A549 (cell line): ENCODE measurements at regions not wholly inside any gene's neighbourhood (a gene's known extent, or its start where the extent isn't known, plus 50 kb on each side); places are given as distances from the start of the nearest gene placed in this dataset.

Experiments used
- ATAC-seq, 2 experiments: fragments of 200-7000 bp in 1 of 2; fragments of >200 bp in 1 of 2; cut with Nextera tagmentation in 1 of 2; cut with Tn5 transposase in 1 of 2; 3 replicates each; pipeline versions ENCODE4 v1.8.0 to v1.9.1; 2018 to 2020; ENCODE audit warnings: mild to moderate bottlenecking in 1 of 2, moderate library complexity in 1 of 2
- CTCF ChIA-PET: fragments of 300-600 bp; sonication (Branson Sonifier 250); formaldehyde crosslinking; extraction: SDS; loops from one replicate; lab custom pipeline; 2021; ENCODE audit warnings: antibody characterized with exemption, inconsistent platforms; lab: Yijun Ruan, JAX
- POLR2A ChIA-PET: fragments of 350-600 bp; formaldehyde crosslinking; extraction: SDS; loops from one replicate; lab custom pipeline; 2021; ENCODE audit warnings: antibody characterized with exemption, inconsistent platforms; lab: Yijun Ruan, JAX
- DNase-seq, 2 experiments: peaks; one replicate each; pipeline versions ENCODE4 v3.0.0 to v3.0.0-alpha.2; 2011 to 2016; ENCODE audit warnings: low read depth in 1 of 2, low spot score in 1 of 2
- FAIRE-seq: peaks from 2 replicates; lab custom pipeline; 2011; peaks lifted over from hg19 to GRCh38; lab: Jason Lieb, UNC
- H3K27ac ChIP-seq, 2 experiments: fragments of >200 bp; sonication (Bioruptor Twin); formaldehyde crosslinking; 3 replicates each; pipeline ENCODE4 v1.5.1; 2016 to 2017
- H3K4me1 ChIP-seq: fragments of >200 bp; sonication (Bioruptor Twin); formaldehyde crosslinking; 3 replicates; pipeline ENCODE4 v1.6.1; 2016
- H3K4me2 ChIP-seq: fragments of >200 bp; sonication (Bioruptor Twin); formaldehyde crosslinking; 3 replicates; pipeline ENCODE4 v1.6.1; 2016
- H3K4me3 ChIP-seq: fragments of >200 bp; sonication (Bioruptor Twin); formaldehyde crosslinking; 3 replicates; pipeline ENCODE4 v1.5.1; 2016
- H3K9me3 ChIP-seq: fragments of >200 bp; sonication (Bioruptor Twin); formaldehyde crosslinking; 3 replicates; pipeline ENCODE4 v1.6.1; 2016
- ATOH8 ChIP-seq: fragments of 250-450 bp; sonication (Bioruptor Pico); IDR thresholded peaks from 2 replicates; pipeline ENCODE4 v1.5.0; 2020; ENCODE audit warnings: low read depth, mild to moderate bottlenecking, moderate library complexity
- BCL3 ChIP-seq: fragments of >200 bp; sonication (Bioruptor Twin); formaldehyde crosslinking; IDR thresholded peaks from 3 replicates; pipeline ENCODE4 v1.6.1; 2016
- BHLHE40 ChIP-seq: IDR thresholded peaks from 2 replicates; pipeline ENCODE4 v1.6.1; 2012; ENCODE audit warnings: low read depth, low read length, inconsistent platforms
- CBX8 ChIP-seq: fragments of 200-600 bp; sonication (generic); IDR thresholded peaks from 2 replicates; pipeline ENCODE4 v1.6.1; 2016
- CHD2 ChIP-seq: fragments of 150-350 bp; IDR thresholded peaks from 2 replicates; pipeline ENCODE4 v1.6.1; 2014; ENCODE audit warnings: low read length; ENCODE audit not compliant: partially characterized antibody
- EHF ChIP-seq: fragments of 250-450 bp; sonication (Bioruptor Pico); IDR thresholded peaks from 2 replicates; pipeline ENCODE4 v1.5.0; 2020; ENCODE audit warnings: mild to moderate bottlenecking
- EHMT2 ChIP-seq: fragments of 200-600 bp; sonication (generic); IDR thresholded peaks from 2 replicates; pipeline ENCODE4 v1.6.1; 2016; ENCODE audit warnings: antibody characterized with exemption, low read depth, mild to moderate bottlenecking, moderate library complexity
- EP300 ChIP-seq, 2 experiments: fragments of >200 bp; sonication (Bioruptor Twin); formaldehyde crosslinking; IDR thresholded peaks; 2 replicates in 1 of 2; 3 replicates in 1 of 2; pipeline ENCODE4 v1.6.1; 2016 to 2017
- FOSL2 ChIP-seq, 2 experiments: fragments of 450-650 bp in 1 of 2; fragments of >200 bp in 1 of 2; sonication (Bioruptor Twin) in 1 of 2; formaldehyde crosslinking; IDR thresholded peaks; 2 replicates each; pipeline versions ENCODE4 v1.5.0 to v1.6.1; 2016 to 2020; ENCODE audit warnings: mild to moderate bottlenecking in 1 of 2, moderate library complexity in 1 of 2
- FOXS1 ChIP-seq: fragments of 250-450 bp; sonication (Bioruptor Pico); IDR thresholded peaks from 2 replicates; pipeline ENCODE4 v1.5.0; 2020; ENCODE audit warnings: mild to moderate bottlenecking, moderate library complexity
- KDM1A ChIP-seq: fragments of 200-600 bp; sonication (generic); IDR thresholded peaks from 2 replicates; pipeline ENCODE4 v1.6.1; 2016; ENCODE audit warnings: low read depth, mild to moderate bottlenecking
- MAX ChIP-seq: IDR thresholded peaks from 2 replicates; pipeline ENCODE4 v1.6.1; 2012
- MAZ ChIP-seq: fragments of 150-350 bp; IDR thresholded peaks from 2 replicates; pipeline ENCODE4 v1.6.1; 2014; ENCODE audit warnings: antibody characterized with exemption, low read depth, low read length, borderline replicate concordance
- NFE2L2 ChIP-seq: fragments of 150-350 bp; conservative IDR thresholded peaks from 2 replicates; pipeline ENCODE4 v1.6.1; 2014; ENCODE audit warnings: low read length
- NPAS2 ChIP-seq: fragments of 250-450 bp; sonication (Bioruptor Pico); IDR thresholded peaks from 2 replicates; pipeline ENCODE4 v1.8.0; 2022; ENCODE audit warnings: mild to moderate bottlenecking, moderate library complexity, borderline replicate concordance
- NR3C1 ChIP-seq: fragments of >200 bp; sonication (Bioruptor Twin); formaldehyde crosslinking; IDR thresholded peaks from 3 replicates; pipeline ENCODE4 v1.6.1; 2017
- PBX3 ChIP-seq: IDR thresholded peaks from 2 replicates; pipeline ENCODE4 v1.6.1; 2012
- POLR2A ChIP-seq: IDR thresholded peaks from 2 replicates; pipeline ENCODE4 v1.6.1; 2012; ENCODE audit warnings: mild to moderate bottlenecking, low read length
- RAD21 ChIP-seq, 2 experiments: fragments of >200 bp in 1 of 2; sonication (Bioruptor Twin) in 1 of 2; formaldehyde crosslinking in 1 of 2; IDR thresholded peaks in 1 of 2; conservative IDR thresholded peaks in 1 of 2; 2 replicates in 1 of 2; 3 replicates in 1 of 2; pipeline ENCODE4 v1.6.1; 2012 to 2018; ENCODE audit warnings: inconsistent platforms in 1 of 2
- RCOR1 ChIP-seq: fragments of 150-350 bp; IDR thresholded peaks from 2 replicates; pipeline ENCODE4 v1.6.1; 2014; ENCODE audit warnings: antibody characterized with exemption, low read length, low read depth
- RFX5 ChIP-seq: fragments of 450-650 bp; IDR thresholded peaks from 2 replicates; pipeline ENCODE4 v1.7.1; 2014; ENCODE audit warnings: antibody characterized with exemption, mild to moderate bottlenecking, moderate library complexity
- SREBF2 ChIP-seq: fragments of 450-650 bp; IDR thresholded peaks from 2 replicates; pipeline ENCODE4 v1.6.1; 2014; ENCODE audit warnings: mild to moderate bottlenecking, moderate library complexity
- ZC3H11A ChIP-seq: fragments of 450-650 bp; IDR thresholded peaks from 2 replicates; pipeline ENCODE4 v1.6.1; 2014; ENCODE audit warnings: antibody characterized with exemption, mild to moderate bottlenecking
- WGBS: methylation state at CpG from one replicate; pipeline ENCODE4 v1.1.6; 2017; ENCODE audit errors: missing lambda C conversion rate; 5-methylcytosine and 5-hydroxymethylcytosine counted together
- TF ChIP-seq, protein P1 (sequence below): fragments of >200 bp; sonication (Bioruptor Twin); formaldehyde crosslinking; IDR thresholded peaks from 2 replicates; pipeline ENCODE4 v1.6.1; 2016

DNA sequence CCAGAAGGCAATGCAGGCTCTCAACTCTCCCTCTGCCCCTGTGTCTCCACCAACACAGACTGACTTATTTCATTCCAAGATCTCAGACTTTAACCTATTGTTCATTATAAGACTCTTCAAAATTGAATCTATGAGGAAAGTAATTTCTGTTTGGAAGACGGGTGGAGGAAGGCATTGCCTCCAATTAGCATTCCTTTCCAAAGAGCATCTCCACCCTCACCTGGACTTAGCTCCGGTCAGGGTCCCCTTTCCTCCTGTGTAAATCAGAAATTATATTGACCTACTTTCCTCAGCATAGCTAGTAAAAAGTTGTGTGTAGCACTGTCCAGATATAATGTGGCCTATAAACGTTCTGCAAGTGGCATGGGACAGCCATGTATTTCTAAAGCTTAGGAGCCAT lies 230.4 kb upstream of the ACVR2A start:
- Histone ChIP-seq H3K4me2 (no peak overlapping the region), H3K27ac (no peak overlapping the region), H3K4me3 (no peak overlapping the region), H3K9me3 (no peaks in the 10 kb centered on the region), H3K4me1 (no peaks in the 10 kb centered on the region)
- ATAC-seq (no peak), FAIRE-seq (no peak), DNase-seq (no peak)
- TF ChIP-seq EP300 (IDR thresholded peaks at IDR 0.05) (no peak), EHMT2 (no peak), ZC3H11A (no peak), RFX5 (no peak), NFE2L2 (no peak), POLR2A (no peak), FOXS1 (no peak), MAZ (no peak)
- TF ChIP-seq, protein P1, sequence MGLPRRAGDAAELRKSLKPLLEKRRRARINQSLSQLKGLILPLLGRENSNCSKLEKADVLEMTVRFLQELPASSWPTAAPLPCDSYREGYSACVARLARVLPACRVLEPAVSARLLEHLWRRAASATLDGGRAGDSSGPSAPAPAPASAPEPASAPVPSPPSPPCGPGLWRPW = no peak
- POLR2A ChIA-PET = no interaction called here
- CTCF ChIA-PET = no interaction called here
- WGBS = 25% methylated on average over 3 of the region's 3 CpGs

- 64% methylated on average over 2 of the region's 2 CpGs for WGBS
- Histone ChIP-seq H3K9me3 (no peaks in the 10 kb centered on the region), H3K4me1 (no peaks in the 10 kb centered on the region)
- TF ChIP-seq SREBF2 = no peak
- no peak for TF ChIP-seq NR3C1
- no peak for TF ChIP-seq BHLHE40
- TF ChIP-seq NPAS2 (CRISPR knock-in tag) = no peak
- TF ChIP-seq RFX5 = no peak
- TF ChIP-seq NFE2L2 = no peak
- TF ChIP-seq KDM1A = no peak
- TF ChIP-seq ATOH8 (CRISPR knock-in tag) = no peak
- TF ChIP-seq EHF (CRISPR knock-in tag) = no peak
- no peak for TF ChIP-seq CBX8
- no peak for TF ChIP-seq BCL3
- TF ChIP-seq PBX3 = no peak
- TF ChIP-seq RCOR1 = no peak
- no peak for TF ChIP-seq FOSL2 (IDR thresholded peaks at IDR 0.05)
- no peak for TF ChIP-seq FOSL2 (CRISPR knock-in tag; IDR thresholded peaks at IDR 0.05)
- TF ChIP-seq CHD2 = no peak
- TF ChIP-seq MAX = no peak
- no peak for TF ChIP-seq RAD21 (conservative IDR thresholded peaks at IDR 0.05 in 1 of 2, IDR thresholded peaks at IDR 0.05 in 1 of 2)
- TF ChIP-seq MAZ = no peak
- TF ChIP-seq, protein P1 = no peak
- TF ChIP-seq, all 56 proteins: peak for 0
- Histone ChIP-seq H3K27ac (no peak overlapping the region), H3K4me2 (no peak overlapping the region), H3K4me3 (no peak overlapping the region)
- no peak for ATAC-seq
- POLR2A ChIA-PET = no interaction called here
- no peak for FAIRE-seq
- no peak for DNase-seq
- CTCF ChIA-PET = no interaction called here
Observed at GRCh38 chr2:147610496-147611040, 234.3 kb upstream of the ACVR2A start.
